Activated naive CD8-positive, alpha-beta T cell treated with anti-CD3 and anti-CD28 coated beads, Interleukin-2, amount 10 ng/mL, durations not matched to agents 7 days and 5 days (primary cell): ENCODE measurements at regions not wholly inside any gene's neighbourhood (a gene's known extent, or its start where the extent isn't known, plus 50 kb on each side); places are given as distances from the start of the nearest gene placed in this dataset.
"Not testable (repeated sequence)": the region's sequence is repeated elsewhere in the genome, so short reads cannot be mapped to it uniquely, and the experiment has no call there.

Source experiments
- ATAC-seq: fragments of 150-1000 bp; cut with Tn5 transposase; one replicate; pipeline ENCODE4 v1.10.0; 2021; ENCODE audit warnings: low read depth, moderate library complexity
- POLR2A ChIA-PET: fragments of 350-600 bp; sonication (Branson Sonifier 250); formaldehyde crosslinking; loops from one replicate; lab custom pipeline; 2021; ENCODE audit warnings: antibody characterized with exemption; lab: Charles Lee
- DNase-seq: peaks from one replicate; pipeline ENCODE4 v3.0.0; 2021
- H3K27ac Mint-ChIP-seq: one replicate; pipeline ENCODE4 v1.8.0; 2022; ENCODE audit warnings: mild to moderate bottlenecking, mixed read lengths
- H3K27me3 Mint-ChIP-seq: one replicate; pipeline ENCODE4 v1.8.0; 2022; ENCODE audit warnings: mild to moderate bottlenecking, moderate library complexity, mixed read lengths
- H3K36me3 Mint-ChIP-seq: one replicate; pipeline ENCODE4 v1.8.0; 2021; ENCODE audit warnings: mild to moderate bottlenecking, mixed read lengths
- H3K4me1 Mint-ChIP-seq: one replicate; pipeline ENCODE4 v1.8.0; 2021; ENCODE audit warnings: mixed read lengths
- H3K4me3 Mint-ChIP-seq: one replicate; pipeline ENCODE4 v1.8.0; 2022; ENCODE audit warnings: mild to moderate bottlenecking, moderate library complexity, mixed read lengths
- H3K9me3 Mint-ChIP-seq: one replicate; pipeline ENCODE4 v1.8.0; 2021; ENCODE audit warnings: mixed read lengths

DNA sequence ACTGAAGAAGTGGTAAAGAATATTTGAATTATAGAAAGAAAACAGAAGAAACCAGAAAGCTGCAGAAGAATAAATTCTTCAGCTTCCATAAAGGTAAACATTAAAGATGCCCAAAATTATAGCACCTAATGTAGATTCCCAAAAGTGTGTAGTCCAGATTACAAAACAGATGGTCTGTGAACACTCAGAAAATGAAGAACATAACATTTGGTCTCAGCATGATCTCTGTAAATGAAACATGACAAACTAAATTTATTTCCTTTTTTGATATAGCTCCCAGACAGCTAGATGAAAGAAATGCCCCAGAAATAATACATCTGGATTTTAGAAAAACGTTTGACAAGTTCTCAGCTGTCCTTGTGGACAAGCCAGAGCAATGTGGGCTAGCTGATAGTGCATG, 794.2 kb upstream of the NXPH2 start:
- Mint-ChIP-seq H3K27me3 (no peaks in the 10 kb centered on the region), H3K27ac (no peak overlapping the region), H3K4me3 (no peak overlapping the region), H3K36me3 (no peaks in the 10 kb centered on the region), H3K4me1 (no peaks in the 10 kb centered on the region), H3K9me3 (peaks cover 16% of the 10 kb centered on the region)
- POLR2A ChIA-PET: no interaction called here
- no peak for ATAC-seq
- DNase-seq: no peak

DNA sequence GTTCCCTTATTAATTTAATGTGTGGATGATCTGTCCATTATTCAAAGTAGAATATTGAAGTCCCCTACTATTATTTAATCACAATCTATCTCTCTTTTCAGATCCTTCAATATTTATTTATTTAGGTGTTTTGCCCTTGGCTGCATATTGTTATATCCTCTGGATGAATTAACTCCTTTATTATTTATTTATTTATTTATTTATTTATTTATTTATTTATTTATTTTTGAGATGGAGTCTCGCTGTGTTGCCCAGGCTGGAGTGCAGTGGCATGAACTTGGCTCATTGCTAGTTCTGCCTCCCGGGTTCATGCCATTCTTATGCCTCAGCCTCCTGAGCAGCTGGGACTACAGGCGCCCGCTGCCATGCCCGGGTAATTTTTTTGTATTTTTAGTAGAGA, 776.6 kb upstream of the NXPH2 start:
- Mint-ChIP-seq H3K27me3 (no peaks in the 10 kb centered on the region), H3K4me1 (no peaks in the 10 kb centered on the region), H3K36me3 (no peaks in the 10 kb centered on the region), H3K4me3 (no peak overlapping the region), H3K9me3 (peaks cover 6% of the 10 kb centered on the region), H3K27ac (no peak overlapping the region)
- no peak for DNase-seq
- POLR2A ChIA-PET: no interaction called here
- no peak for ATAC-seq

DNA sequence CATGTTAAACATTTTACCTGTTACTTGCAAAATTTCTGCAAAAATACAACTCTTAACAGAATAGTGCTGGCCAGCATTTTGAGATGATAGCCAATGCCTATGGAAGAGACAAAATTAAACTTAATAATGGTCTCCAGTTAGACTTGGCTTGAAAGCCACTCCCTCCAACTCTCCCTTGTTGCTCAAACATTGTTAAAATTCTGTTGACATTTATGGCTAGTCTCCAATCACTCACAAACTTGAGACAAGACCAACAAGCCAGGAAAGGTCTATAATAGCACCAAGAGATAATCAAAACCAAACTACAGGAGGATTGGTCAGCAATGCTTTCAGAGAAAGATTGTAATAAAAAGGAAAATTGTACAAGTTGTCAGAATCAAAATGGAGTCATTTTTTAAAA, 770.7 kb upstream of the NXPH2 start:
- Mint-ChIP-seq H3K4me3 (no peak overlapping the region), H3K36me3 (no peaks in the 10 kb centered on the region), H3K9me3 (peaks cover 7% of the 10 kb centered on the region), H3K27ac (no peak overlapping the region), H3K27me3 (no peaks in the 10 kb centered on the region), H3K4me1 (no peaks in the 10 kb centered on the region)
- ATAC-seq (no peak), DNase-seq (no peak)
- POLR2A ChIA-PET: no interaction called here

DNA sequence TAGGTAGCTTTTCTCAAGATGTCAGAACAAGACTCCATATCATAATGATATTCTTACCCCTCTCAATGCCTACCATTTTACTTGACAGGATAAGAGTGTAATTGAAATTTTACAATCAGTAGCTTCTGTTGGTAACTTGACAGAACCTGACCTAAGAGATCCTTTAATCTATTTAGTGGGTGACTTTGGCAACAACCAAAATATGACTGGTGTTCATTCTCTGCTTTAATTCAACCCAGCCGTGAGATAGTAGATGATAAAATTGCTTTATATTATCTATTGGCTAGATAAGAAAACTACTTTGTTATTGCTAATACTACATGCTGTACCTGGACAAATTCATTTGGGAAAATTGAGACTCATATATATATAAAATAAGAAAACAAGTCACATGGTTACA, 770.2 kb upstream of the NXPH2 start:
- Mint-ChIP-seq H3K27ac (no peak overlapping the region), H3K36me3 (no peaks in the 10 kb centered on the region), H3K4me3 (no peak overlapping the region), H3K9me3 (peaks cover 7% of the 10 kb centered on the region), H3K4me1 (no peaks in the 10 kb centered on the region), H3K27me3 (no peaks in the 10 kb centered on the region)
- POLR2A ChIA-PET: no interaction called here
- ATAC-seq (no peak), DNase-seq (no peak)

DNA sequence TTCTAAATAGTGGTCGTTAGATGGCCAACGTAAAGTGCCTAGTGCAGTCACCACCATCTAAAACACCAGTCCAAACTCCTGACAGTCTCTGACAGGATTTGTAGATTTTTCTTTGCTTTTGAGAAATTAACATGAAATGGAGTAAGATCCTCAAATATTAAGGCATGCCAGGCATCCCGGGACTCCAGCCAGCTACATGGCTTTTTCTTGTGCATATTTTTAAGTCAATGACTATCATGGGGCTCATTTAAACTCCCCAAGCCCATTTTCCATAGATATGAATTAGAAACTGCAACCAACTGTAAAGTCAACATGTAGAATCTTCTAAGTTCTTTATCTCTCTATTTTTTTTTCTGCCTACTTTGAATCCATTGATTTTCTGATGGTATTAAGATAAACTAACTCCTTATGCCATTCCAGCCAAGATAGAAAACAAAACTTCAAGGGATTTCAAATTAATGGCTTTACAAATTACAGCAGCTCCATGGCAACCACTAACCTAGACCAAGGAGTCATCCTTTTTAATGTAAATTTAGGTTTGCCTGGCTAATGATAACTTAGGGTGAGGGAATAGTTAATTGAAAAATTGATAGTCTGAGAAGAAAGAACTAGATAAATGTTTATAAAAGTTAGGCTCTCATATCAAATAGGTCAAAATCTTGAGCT, 764.1 kb upstream of the NXPH2 start:
- Mint-ChIP-seq H3K9me3 (peaks cover 9% of the 10 kb centered on the region), H3K4me3 (no peak overlapping the region), H3K36me3 (no peaks in the 10 kb centered on the region), H3K27me3 (no peaks in the 10 kb centered on the region), H3K27ac (no peak overlapping the region), H3K4me1 (no peaks in the 10 kb centered on the region)
- POLR2A ChIA-PET: no interaction called here
- ATAC-seq (no peak), DNase-seq (no peak)

DNA sequence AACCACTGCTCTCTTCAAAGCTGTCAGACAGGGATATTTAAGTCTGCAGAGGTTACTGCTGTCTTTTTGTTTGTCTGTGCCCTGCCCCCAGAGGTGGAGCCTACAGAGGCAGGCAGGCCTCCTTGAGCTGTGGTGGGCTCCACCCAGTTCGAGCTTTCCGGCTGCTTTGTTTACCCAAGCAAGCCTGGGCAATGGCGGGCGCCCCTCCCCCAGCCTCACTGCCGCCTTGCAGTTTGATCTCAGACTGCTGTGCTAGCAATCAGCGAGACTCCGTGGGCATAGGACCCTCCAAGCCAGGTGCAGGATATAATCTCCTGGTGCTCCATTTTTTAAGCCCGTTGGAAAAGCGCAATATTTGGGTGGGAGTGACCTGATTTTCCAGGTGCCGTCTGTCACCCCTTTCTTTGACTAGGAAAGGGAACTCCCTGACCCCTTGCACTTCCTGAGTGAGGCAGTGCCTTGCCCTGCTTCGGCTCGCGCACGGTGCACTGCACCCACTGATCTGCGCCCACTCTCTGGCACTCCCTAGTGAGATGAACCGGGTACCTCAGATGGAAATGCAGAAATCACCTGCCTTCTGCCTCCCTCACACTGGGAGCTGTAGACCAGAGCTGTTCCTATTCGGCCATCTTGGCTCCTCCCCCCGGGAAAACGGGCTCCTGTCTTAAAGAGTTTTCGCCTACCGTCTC, 758.3 kb upstream of the NXPH2 start:
- H3K4me3 Mint-ChIP-seq, ATAC-seq, POLR2A ChIA-PET, DNase-seq, H3K36me3 Mint-ChIP-seq, H3K27ac Mint-ChIP-seq, H3K4me1 Mint-ChIP-seq, H3K27me3 Mint-ChIP-seq: not testable (repeated sequence)
- peaks cover 10% of the 10 kb centered on the region for H3K9me3 Mint-ChIP-seq

DNA sequence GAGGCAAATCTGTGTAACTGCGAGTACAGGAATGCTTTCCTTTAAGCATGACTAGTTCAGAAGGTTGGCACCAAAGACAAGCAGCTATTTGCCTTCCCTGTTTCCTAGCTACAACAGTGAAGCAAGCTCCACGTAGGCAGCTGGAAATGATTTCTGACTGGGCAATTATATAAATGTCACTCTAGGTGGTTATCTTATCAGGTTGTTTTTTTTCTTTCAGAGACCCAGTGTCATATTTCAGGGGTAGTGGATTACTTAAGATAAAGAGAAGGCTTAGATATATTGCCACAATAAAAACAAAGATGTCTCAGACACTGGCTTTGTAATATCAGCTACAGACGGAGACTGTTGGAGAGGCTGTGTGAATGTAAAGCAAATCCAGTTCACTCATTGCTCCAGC, 748.9 kb upstream of the NXPH2 start:
- Mint-ChIP-seq H3K4me3 (no peak overlapping the region), H3K27ac (no peak overlapping the region), H3K36me3 (no peaks in the 10 kb centered on the region), H3K9me3 (peaks cover 5% of the 10 kb centered on the region), H3K27me3 (no peaks in the 10 kb centered on the region), H3K4me1 (no peaks in the 10 kb centered on the region)
- DNase-seq (no peak), ATAC-seq (no peak)
- POLR2A ChIA-PET: no interaction called here

DNA sequence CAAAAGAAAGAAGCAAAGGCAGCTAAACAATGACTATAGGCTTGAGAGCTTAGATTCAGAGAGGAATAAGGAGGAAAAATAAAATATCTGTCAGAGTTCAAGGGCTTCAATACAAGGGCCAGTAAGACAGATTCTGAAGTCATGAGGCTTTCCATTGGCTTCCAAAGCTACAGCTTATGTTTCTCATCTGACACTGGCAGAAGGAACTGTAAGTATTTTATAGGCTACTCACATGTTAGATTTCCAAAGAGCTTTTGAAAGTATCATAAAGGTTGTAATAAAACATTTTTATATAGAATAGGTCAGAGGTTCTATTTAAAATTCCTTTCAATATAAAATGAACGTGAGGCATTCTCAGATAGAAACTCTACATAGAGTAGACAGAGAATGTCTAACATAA, 746.6 kb upstream of the NXPH2 start:
- ATAC-seq: no peak
- no peak for DNase-seq
- H3K27ac Mint-ChIP-seq: no peak overlapping the region
- POLR2A ChIA-PET: no interaction called here
- H3K27me3 Mint-ChIP-seq: no peaks in the 10 kb centered on the region
- peaks cover 5% of the 10 kb centered on the region for H3K9me3 Mint-ChIP-seq
- H3K4me3 Mint-ChIP-seq: no peak overlapping the region
- no peaks in the 10 kb centered on the region for H3K36me3 Mint-ChIP-seq
- no peaks in the 10 kb centered on the region for H3K4me1 Mint-ChIP-seq

DNA sequence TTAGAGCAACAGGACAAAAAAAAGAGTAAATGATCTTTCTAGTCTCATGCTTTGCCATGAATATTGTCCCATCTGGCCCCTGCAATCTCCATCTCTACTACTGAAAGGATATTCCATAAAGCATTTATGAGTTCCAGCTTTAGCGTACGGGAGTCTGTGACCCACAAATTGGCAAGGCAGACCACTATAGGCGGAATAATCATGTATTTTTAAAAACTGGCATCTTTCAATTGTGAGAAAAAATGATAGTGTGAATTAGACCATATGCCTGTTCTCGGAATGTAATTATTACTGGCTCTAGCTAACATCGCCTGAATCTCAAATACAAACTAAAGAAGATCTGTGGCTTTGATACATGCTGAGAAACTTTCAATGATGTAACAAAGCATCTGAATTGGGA, 738.1 kb upstream of the NXPH2 start:
- no peaks in the 10 kb centered on the region for H3K9me3 Mint-ChIP-seq
- POLR2A ChIA-PET: no interaction called here
- ATAC-seq (no peak), DNase-seq (no peak)
- no peaks in the 10 kb centered on the region for H3K27me3 Mint-ChIP-seq
- H3K36me3 Mint-ChIP-seq: no peaks in the 10 kb centered on the region
- no peak overlapping the region for H3K27ac Mint-ChIP-seq
- H3K4me3 Mint-ChIP-seq: no peak overlapping the region
- H3K4me1 Mint-ChIP-seq: no peaks in the 10 kb centered on the region

DNA sequence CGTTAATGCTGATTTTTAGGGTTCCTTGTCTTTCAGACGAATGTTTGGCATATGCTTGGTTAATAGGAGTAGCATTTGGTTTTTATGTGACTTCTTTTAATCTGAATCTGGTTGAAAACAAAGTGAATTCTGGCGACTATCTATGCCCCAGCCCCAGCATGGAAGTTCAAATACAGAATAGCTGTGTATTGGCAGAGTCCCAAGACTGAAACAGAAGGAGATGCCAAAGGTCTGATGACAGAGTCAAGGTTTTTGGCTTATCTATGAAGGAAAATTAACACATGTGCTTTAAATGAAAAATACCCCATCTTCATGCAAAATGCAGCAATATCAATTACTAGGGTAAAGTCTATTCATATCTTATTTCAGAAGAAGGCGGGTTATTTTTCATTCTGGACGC, 734.8 kb upstream of the NXPH2 start:
- Mint-ChIP-seq H3K4me3 (no peak overlapping the region), H3K9me3 (no peaks in the 10 kb centered on the region)
- POLR2A ChIA-PET: no interaction called here

DNA sequence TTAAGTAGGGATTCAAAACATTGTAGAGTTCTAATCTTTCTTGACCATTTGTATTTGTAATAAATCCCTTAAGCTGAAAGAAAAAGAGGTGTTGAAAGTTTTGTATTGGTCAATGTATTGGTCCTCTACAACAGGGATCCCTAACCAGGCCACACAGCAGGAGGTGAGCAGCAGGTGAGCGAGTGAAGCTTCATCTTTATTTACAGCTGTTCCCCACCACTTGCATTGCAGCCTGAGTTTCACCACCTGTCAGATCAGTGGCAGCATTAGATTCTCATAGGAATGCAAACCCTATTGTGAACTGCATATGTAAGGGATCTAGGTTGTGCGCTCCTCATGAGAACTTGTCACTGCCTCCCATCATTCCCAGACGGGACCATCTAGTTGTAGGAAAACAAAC, 715.7 kb upstream of the NXPH2 start:
- DNase-seq (no peak), ATAC-seq (no peak)
- H3K4me1 Mint-ChIP-seq: no peaks in the 10 kb centered on the region
- H3K27ac Mint-ChIP-seq: no peak overlapping the region
- POLR2A ChIA-PET: no interaction called here
- no peak overlapping the region for H3K4me3 Mint-ChIP-seq
- peaks cover 4% of the 10 kb centered on the region for H3K9me3 Mint-ChIP-seq
- H3K27me3 Mint-ChIP-seq: no peaks in the 10 kb centered on the region
- H3K36me3 Mint-ChIP-seq: no peaks in the 10 kb centered on the region

More for the DNA sequence above, 734.8 kb upstream of the NXPH2 start:
- Mint-ChIP-seq H3K27ac (no peak overlapping the region), H3K27me3 (no peaks in the 10 kb centered on the region), H3K4me1 (no peaks in the 10 kb centered on the region), H3K36me3 (no peaks in the 10 kb centered on the region)
- ATAC-seq: no peak
- DNase-seq: no peak

DNA sequence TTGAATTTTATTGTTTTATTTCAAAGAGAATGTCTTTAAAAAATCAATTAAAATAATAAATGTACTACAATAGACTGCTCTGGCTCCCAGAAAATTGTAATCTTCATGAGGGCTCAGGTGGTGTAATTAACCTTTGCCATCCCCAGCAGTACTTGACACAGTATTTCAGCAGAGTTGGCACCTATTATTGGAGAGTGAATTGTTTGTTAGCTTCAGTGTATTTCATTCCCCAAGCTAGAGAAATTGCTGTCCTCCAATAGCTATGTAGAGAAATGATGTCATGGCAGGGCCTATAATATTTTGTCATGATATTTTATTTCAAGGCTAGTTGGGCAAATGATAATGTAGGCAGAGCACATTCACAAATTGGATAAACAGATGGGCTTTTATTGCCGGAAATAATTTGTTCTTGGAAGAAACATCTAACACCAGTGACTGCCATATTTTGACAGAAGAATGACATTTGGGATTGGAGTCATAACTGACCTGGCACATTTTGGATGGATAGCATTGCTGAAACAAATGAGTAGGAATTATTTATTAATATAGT, 712.0 kb upstream of the NXPH2 start:
- Mint-ChIP-seq H3K36me3 (no peaks in the 10 kb centered on the region), H3K27ac (no peak overlapping the region), H3K9me3 (peaks cover 9% of the 10 kb centered on the region), H3K27me3 (no peaks in the 10 kb centered on the region), H3K4me3 (no peak overlapping the region), H3K4me1 (no peaks in the 10 kb centered on the region)
- ATAC-seq (no peak), DNase-seq (no peak)
- POLR2A ChIA-PET: no interaction called here

DNA sequence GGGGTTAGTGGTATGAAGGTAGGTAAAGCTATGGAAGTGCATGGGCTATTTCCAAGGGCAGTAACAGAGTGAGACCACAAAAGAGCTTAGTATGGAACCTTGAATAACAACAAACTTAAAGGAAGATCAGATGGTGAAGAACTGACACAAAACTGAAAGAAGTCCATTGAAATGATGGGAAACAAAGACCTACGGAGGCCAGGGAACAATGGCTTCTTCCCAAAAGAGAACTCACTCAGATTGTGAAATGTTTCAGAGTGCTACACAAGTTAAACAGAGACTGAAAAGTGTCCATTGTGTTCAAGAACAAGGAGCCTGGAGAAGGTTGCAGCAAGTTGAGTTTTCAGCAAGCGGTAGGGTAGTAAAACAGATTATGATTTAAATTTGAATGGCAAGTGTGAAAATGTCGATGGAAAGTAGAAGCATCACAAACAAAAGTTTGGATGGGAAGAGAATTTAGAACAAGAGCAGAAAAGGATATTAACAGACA, 700.0 kb upstream of the NXPH2 start:
- no peak for ATAC-seq
- POLR2A ChIA-PET: no interaction called here
- Mint-ChIP-seq H3K4me3 (no peak overlapping the region), H3K4me1 (no peaks in the 10 kb centered on the region), H3K27me3 (no peaks in the 10 kb centered on the region), H3K9me3 (peaks cover 1% of the 10 kb centered on the region), H3K27ac (no peak overlapping the region), H3K36me3 (no peaks in the 10 kb centered on the region)
- DNase-seq: no peak
